OCI-LY3 (cell line): ENCODE measurements at regions not wholly inside any gene's neighbourhood (a gene's known extent, or its start where the extent isn't known, plus 50 kb on each side); places are given as distances from the start of the nearest gene placed in this dataset.

ENCODE experiments used
- H2AFZ ChIP-seq: fragments of 200-600, 300-600 bp; shearing (Covaris generic); 2 replicates; pipeline ENCODE4 v1.6.0; 2014; ENCODE audit warnings: antibody characterized with exemption, low read depth, low read length
- H3K27ac ChIP-seq: fragments of 200-600, 300-600 bp; sonication (generic); 2 replicates; pipeline ENCODE4 v1.5.1; 2014; ENCODE audit warnings: mild to moderate bottlenecking, low read length, moderate library complexity, mixed read lengths
- H3K27me3 ChIP-seq: fragments of 200-600, 300-600 bp; sonication (generic); 2 replicates; pipeline ENCODE4 v1.6.1; 2014; ENCODE audit warnings: low read depth, low read length, mixed read lengths
- H3K36me3 ChIP-seq: fragments of 200-600, 300-600 bp; sonication (generic); replicated peaks from 2 replicates; pipeline ENCODE3; 2014; ENCODE audit warnings: low read depth, low read length, mixed read lengths
- H3K4me1 ChIP-seq: fragments of 300-600, 200-600 bp; sonication (generic); 2 replicates; pipeline ENCODE4 v1.6.1; 2014; ENCODE audit warnings: low read length, mixed read lengths
- H3K4me2 ChIP-seq: fragments of 200-600, 300-600 bp; sonication (generic); 2 replicates; pipeline ENCODE4 v1.6.1; 2014; ENCODE audit warnings: low read length, mixed read lengths
- H3K4me3 ChIP-seq: fragments of 300-600, 200-600 bp; sonication (generic); 2 replicates; pipeline ENCODE4 v1.5.1; 2014; ENCODE audit warnings: antibody characterized with exemption, mild to moderate bottlenecking, low read length, moderate library complexity
- H3K79me2 ChIP-seq: fragments of 300-600, 200-600 bp; shearing (Covaris generic); 2 replicates; pipeline ENCODE4 v1.6.1; 2014; ENCODE audit warnings: mild to moderate bottlenecking, low read length, mixed read lengths
- H3K9ac ChIP-seq: fragments of 300-600, 200-600 bp; shearing (Covaris generic); 2 replicates; pipeline ENCODE4 v1.6.0; 2014; ENCODE audit warnings: mild to moderate bottlenecking, low read length, moderate library complexity
- H3K9me3 ChIP-seq: fragments of 200-600, 300-600 bp; shearing (Covaris generic); 2 replicates; pipeline ENCODE4 v1.6.1; 2014; ENCODE audit warnings: low read length, mixed read lengths; ENCODE audit not compliant: insufficient read depth
- H4K20me1 ChIP-seq: fragments of 200-600, 300-600 bp; sonication (generic); 2 replicates; pipeline ENCODE4 v1.6.1; 2016; ENCODE audit warnings: low read length, mixed read lengths; ENCODE audit not compliant: insufficient read depth
- EZH2phosphoT487 ChIP-seq: fragments of 200-600 bp; shearing (Covaris generic); IDR thresholded peaks from 2 replicates; pipeline ENCODE4 v1.6.1; 2018; ENCODE audit warnings: antibody characterized with exemption, mixed run types, low read depth
- TF ChIP-seq, protein P1 (sequence below): fragments of 200-600, 300-600 bp; sonication (generic); IDR thresholded peaks from 2 replicates; pipeline ENCODE4 v1.5.1; 2014; ENCODE audit warnings: antibody characterized with exemption, low read length, low read depth

GRCh38 chrX:45850197-45850774 is 649.6 kb upstream of the DIPK2B start:
- H3K27me3 ChIP-seq, result peaks cover 11% of the 10 kb centered on the region; the same call in 1 of the 2 replicates
- H3K79me2 ChIP-seq, result peaks cover 19% of the 10 kb centered on the region
- peaks cover 15% of the 10 kb centered on the region for H3K4me1 ChIP-seq
- H3K4me2 ChIP-seq, result peak overlapping the region; percentile 100
- H3K4me3 ChIP-seq, result peak overlapping the region; percentile 94
- no peaks in the 10 kb centered on the region for H3K9me3 ChIP-seq
- peak overlapping the region; percentile 56; the same call in 1 of the 2 replicates for H2AFZ ChIP-seq
- TF ChIP-seq, protein P1, sequence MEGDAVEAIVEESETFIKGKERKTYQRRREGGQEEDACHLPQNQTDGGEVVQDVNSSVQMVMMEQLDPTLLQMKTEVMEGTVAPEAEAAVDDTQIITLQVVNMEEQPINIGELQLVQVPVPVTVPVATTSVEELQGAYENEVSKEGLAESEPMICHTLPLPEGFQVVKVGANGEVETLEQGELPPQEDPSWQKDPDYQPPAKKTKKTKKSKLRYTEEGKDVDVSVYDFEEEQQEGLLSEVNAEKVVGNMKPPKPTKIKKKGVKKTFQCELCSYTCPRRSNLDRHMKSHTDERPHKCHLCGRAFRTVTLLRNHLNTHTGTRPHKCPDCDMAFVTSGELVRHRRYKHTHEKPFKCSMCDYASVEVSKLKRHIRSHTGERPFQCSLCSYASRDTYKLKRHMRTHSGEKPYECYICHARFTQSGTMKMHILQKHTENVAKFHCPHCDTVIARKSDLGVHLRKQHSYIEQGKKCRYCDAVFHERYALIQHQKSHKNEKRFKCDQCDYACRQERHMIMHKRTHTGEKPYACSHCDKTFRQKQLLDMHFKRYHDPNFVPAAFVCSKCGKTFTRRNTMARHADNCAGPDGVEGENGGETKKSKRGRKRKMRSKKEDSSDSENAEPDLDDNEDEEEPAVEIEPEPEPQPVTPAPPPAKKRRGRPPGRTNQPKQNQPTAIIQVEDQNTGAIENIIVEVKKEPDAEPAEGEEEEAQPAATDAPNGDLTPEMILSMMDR, result no peak
- no peak for TF ChIP-seq EZH2phosphoT487
- H3K36me3 ChIP-seq, result peaks cover 6% of the 10 kb centered on the region
- H4K20me1 ChIP-seq, result no peaks in the 10 kb centered on the region
- peak overlapping the region; percentile 63 for H3K9ac ChIP-seq
- H3K27ac ChIP-seq, result no peak overlapping the region; the same call in 1 of the 2 replicates

DNA sequence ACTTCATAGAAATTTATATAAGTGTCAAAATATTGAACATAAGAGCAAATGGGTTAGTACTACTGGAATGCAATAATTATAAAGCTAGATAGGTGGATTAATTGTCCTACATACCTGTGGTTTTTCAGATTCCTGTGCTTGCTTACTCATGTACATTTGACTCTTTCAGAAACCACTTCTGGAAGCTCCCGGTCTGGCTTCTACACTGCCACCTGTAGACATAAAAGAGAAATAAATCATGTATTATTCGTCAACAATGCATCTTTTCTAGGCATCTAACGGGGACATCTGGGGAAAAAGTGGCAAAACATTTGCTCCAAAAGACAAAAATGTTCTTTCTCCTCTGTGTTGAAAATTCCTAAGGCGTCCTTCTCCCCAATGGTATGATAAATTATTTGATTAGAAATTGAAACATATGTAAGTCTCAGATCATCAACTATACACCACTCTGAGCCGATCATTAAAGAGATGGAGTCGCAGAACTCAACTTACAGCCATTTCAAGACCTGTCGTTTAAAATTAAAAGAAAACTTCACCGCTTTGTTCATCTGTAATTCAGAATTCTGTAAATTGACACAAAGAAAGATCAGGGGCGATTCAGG is 648.7 kb upstream of the DIPK2B start:
- no peaks in the 10 kb centered on the region for H4K20me1 ChIP-seq
- peak overlapping the region; percentile 58; the same call in 1 of the 2 replicates for H2AFZ ChIP-seq
- H3K4me1 ChIP-seq, result peaks cover 21% of the 10 kb centered on the region
- TF ChIP-seq EZH2phosphoT487, result no peak
- TF ChIP-seq, protein P1, result peak; percentile 53
- peaks cover 6% of the 10 kb centered on the region for H3K36me3 ChIP-seq
- peak overlapping the region; percentile 37; the same call in 1 of the 2 replicates for H3K9ac ChIP-seq
- H3K4me2 ChIP-seq, result peak overlapping the region; percentile 100
- peaks cover 19% of the 10 kb centered on the region for H3K79me2 ChIP-seq
- no peaks in the 10 kb centered on the region for H3K9me3 ChIP-seq
- H3K27ac ChIP-seq, result no peak overlapping the region
- peak overlapping the region; percentile 94 for H3K4me3 ChIP-seq
- H3K27me3 ChIP-seq, result peaks cover 11% of the 10 kb centered on the region; the same call in 1 of the 2 replicates

GRCh38 chrX:45847961-45848360 is 647.3 kb upstream of the DIPK2B start:
- H3K27ac ChIP-seq, result no peak overlapping the region
- TF ChIP-seq EZH2phosphoT487, result no peak
- TF ChIP-seq, protein P1, result no peak
- peaks cover 21% of the 10 kb centered on the region for H3K4me1 ChIP-seq
- no peak overlapping the region for H3K4me3 ChIP-seq
- no peak overlapping the region for H3K4me2 ChIP-seq
- no peaks in the 10 kb centered on the region for H3K9me3 ChIP-seq
- peaks cover 2% of the 10 kb centered on the region; the same call in 1 of the 2 replicates for H4K20me1 ChIP-seq
- peaks cover 6% of the 10 kb centered on the region for H3K36me3 ChIP-seq
- H2AFZ ChIP-seq, result no peak overlapping the region
- no peak overlapping the region for H3K9ac ChIP-seq
- peaks cover 19% of the 10 kb centered on the region for H3K79me2 ChIP-seq
- peaks cover 4% of the 10 kb centered on the region; the same call in 1 of the 2 replicates for H3K27me3 ChIP-seq

DNA sequence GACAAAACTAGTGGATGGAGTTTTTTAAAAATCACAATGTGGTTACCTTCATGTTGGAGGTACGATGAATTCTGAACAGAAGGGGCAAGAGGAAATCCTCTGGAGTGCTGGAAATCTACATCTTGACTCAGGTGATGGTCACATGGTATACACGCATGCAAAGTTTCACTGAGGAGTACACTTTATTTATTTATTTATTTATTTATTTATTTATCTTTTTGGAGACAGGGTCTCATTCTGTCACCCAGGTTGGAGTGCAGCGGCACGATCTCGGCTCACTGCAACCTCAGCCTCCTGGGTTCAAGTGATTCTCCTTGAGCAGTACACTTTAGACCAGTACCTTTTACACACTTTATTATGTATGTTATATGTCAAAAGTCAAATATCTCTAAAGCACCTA is 645.7 kb upstream of the DIPK2B start:
- H3K27me3 ChIP-seq, result no peaks in the 10 kb centered on the region
- H3K9ac ChIP-seq, result no peak overlapping the region
- H4K20me1 ChIP-seq, result peaks cover 2% of the 10 kb centered on the region; the same call in 1 of the 2 replicates
- peaks cover 19% of the 10 kb centered on the region for H3K79me2 ChIP-seq
- no peaks in the 10 kb centered on the region for H3K9me3 ChIP-seq
- H2AFZ ChIP-seq, result no peak overlapping the region
- peaks cover 6% of the 10 kb centered on the region for H3K36me3 ChIP-seq
- TF ChIP-seq, protein P1, result no peak
- no peak for TF ChIP-seq EZH2phosphoT487
- H3K4me2 ChIP-seq, result no peak overlapping the region
- no peak overlapping the region for H3K27ac ChIP-seq
- H3K4me3 ChIP-seq, result no peak overlapping the region
- H3K4me1 ChIP-seq, result peaks cover 30% of the 10 kb centered on the region
